ENCODE measurements at regions not wholly inside any gene's neighbourhood (a gene's known extent, or its start where the extent isn't known, plus 50 kb on each side); places are given as distances from the start of the nearest gene placed in this dataset.
"Not testable (repeated sequence)": the region's sequence is repeated elsewhere in the genome, so short reads cannot be mapped to it uniquely, and the experiment has no call there.

DNA sequence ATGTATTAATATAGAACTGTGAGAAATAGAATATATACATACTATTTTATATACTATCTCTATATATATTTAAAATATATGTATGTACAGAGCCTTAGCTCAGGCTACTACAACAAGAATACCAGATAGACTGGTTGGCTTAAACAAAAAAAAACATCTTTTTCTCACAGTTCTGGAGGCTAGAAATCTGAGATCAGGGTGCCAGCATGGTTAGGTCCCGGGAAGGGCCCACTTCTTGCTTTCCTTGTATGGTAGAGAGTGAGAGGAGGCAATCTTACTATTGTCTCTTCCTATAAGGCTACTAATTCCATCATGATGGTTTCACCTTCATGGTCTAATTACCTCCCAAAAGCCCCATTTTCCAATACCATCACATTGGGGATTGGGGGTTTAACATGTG is 613.0 kb downstream of the ZNF608 start:
- no peak for DNase-seq (ENCODE audit: low read depth in 2 of 2)

DNA sequence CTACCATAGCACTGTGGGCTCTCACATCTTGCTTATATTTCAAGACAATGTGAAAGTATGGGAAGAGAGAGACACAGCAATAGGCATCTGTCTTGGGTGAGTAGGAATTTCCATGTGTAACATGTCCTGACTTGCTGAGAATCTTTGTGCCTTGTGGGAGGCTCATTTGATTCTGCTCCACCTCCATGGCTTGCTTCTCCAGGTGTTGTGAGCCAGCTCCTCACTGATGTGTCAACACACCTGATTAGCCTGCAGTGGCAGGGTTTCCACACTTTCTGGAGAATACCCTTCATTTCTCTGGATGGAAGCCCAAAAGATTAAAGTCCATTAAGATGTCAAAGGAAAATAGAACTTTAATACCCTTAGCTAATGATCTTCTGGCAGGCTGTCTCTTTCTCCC is 613.6 kb downstream of the ZNF608 start:
- DNase-seq (ENCODE audit: low read depth in 2 of 2): no peak

DNA sequence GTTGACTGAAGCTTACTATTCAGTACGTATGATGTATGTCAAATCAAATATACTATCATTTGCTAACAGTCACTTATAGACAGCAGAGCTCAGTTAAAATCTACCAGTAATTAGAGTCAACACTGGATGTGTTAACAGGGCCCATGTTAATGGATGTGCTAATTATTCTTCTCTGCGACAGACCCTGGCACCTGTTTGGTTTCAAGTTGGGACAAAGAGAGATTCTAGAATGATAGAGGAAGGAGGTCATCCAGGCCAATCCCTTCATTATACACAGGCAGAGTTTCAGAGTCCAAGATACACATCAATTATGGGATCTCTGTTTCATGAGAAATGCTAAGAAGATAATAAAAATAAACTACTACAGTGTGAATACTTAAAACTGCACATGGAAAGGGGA is 615.0 kb downstream of the ZNF608 start:
- DNase-seq (ENCODE audit: low read depth in 2 of 2): no peak

DNA sequence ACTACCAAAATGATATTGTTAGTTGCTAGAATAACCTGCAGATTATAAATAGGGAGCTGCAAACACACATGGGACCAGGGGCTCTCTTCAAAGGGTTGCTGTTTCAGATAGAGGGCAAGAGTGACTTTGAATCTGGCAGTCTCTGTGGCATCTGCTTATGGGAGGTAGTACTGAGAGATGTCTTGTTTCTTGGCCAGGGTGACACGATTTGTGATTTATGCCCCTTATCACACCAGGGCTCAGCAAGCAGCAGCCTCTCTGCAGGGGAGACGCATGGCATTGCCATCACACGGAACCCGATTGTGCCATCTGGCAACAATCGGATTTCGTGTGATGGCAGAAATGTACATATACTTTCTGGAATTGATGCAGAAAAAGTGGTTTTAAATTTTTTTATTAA is 615.6 kb downstream of the ZNF608 start:
- no peak for DNase-seq (ENCODE audit: low read depth in 2 of 2)

DNA sequence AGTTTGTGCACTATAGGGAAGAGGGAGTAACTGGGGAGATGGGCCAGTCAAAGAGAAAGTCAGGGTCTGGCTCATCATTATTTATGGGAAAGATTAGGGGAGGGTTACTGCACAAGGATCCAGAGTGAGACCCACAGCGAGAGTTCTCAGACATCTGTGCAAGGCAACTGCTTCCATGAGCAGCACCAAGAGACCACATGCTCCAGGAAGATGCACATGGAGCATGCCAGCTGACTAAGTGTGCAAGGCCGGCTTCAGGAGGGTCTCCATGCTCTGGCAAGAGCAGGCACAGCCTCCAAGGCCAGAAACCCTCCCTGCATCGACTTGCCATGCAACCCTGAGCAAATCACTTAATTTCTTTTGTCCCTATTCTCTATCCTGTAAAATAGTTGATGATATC is 616.9 kb downstream of the CSNK1G3 start:
- DNase-seq (ENCODE audit: low read depth in 2 of 2): no peak

DNA sequence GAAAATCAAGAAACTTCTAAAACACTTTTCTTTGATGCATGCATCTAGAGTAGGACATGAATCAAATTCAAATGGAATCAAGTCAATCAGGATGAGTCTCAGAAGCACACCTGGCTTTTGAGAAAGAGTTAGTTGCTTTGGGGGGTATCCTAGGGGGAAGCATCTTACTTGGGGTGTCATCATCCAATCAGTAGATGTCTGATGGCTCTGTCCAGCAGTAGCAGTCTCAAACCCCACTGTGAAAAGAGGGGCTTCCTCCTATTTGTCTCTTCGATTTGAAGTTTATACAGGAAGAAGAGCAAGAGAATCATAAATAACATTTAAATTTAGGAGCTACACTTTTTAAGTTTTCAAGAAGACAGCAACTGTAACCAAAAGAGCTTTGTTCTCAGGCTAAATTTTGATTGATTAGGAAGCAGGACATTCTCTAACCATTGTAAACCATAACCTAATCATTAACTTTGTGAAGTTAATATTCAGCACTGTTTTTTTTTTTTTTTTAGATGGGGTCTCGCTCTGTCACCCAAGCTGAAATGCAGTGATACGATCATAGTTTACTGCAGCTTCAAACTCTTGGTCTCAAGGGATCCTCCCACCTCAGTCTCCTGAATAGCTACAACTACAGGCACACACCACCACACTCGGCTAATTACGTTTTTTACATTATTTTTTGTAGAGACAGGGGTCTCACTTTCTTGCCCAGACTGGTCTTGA is 614.7 kb downstream of the CSNK1G3 start:
- no peak for DNase-seq (ENCODE audit: low read depth in 2 of 2)

DNA sequence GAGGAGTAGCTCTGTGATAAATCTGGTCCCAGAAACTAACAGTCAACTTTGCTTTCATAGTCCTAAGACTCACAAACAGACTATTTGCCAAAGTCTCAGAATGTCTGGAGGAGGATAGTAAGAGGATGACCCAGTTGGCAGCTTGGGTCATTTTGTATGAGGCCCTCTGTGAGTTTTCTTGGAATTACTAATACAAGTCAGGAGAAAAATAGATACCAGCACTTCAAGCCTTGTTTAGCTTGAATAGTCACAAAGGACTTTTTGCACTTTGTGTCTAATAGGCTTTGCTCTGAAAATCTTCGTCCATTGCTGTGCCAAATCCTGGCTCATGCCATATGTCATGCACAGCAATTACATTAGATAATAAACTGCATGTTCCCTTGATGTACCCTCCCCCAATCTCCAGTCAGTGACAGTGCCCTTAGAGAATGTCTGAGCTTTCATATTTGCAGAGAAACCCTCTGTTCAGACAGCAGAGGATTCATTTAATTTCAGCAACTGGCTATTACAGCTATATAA is 612.8 kb downstream of the CSNK1G3 start:
- DNase-seq (ENCODE audit: low read depth in 2 of 2): no peak

DNA sequence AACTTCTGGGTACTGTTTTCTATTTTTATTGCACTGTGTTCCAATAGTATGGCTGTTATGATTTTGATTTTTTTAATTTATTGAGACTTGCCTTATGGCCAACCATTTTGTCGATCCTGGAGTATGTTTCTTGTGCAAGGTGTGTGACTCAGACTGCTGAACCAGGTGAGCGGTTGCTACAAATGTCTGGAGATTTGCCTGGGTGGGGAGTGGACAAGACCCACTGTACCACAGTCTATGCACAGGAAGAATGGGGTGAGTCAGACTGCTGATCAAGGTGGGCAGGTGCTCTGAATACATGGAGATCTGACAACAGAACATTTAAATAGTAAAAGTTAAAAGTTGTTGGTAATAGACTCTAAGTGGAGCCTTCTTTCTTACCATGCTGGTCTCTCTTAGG is 609.2 kb downstream of the CSNK1G3 start:
- DNase-seq (ENCODE audit: low read depth in 2 of 2): no peak

DNA sequence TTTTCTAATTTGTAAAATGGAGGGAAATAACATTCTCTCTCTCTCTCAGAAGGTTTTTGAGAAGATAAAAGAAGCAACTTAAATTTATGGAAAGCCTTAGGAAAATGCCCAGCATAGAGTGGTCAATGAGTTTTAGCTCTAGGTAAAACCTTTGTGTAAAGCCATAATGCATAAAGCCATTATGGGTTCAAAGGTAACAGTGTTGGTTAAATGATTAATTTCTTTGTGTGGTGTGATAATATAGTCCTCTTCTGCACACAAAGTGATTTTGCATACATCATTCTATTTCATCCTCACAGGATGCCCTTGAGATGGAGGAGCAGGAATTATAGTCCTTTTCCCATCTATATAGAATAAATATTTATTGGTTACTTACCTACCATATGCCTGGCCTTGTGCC is 602.9 kb downstream of the CSNK1G3 start:
- no peak for DNase-seq (ENCODE audit: low read depth in 2 of 2)

DNA sequence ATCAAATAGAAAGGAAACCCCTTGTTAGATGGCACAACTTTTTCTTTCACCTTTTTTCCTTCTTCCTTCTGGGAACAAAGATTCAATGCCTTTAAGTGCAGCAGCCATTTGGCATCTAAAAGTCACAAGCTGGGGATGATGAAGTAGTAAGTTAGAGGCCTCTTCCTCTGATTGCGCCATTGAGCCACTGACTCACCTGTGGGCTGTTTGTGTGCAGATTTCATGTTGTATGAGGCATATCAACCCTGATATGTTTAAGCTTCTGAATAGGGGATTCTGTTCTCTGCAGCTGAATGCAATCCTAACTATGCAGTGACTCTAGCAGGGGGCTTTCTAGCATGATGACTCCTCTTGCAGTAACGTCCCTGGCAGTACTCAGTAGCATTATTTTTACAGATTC is 599.9 kb downstream of the CSNK1G3 start:
- DNase-seq (ENCODE audit: low read depth in 2 of 2): no peak

DNA sequence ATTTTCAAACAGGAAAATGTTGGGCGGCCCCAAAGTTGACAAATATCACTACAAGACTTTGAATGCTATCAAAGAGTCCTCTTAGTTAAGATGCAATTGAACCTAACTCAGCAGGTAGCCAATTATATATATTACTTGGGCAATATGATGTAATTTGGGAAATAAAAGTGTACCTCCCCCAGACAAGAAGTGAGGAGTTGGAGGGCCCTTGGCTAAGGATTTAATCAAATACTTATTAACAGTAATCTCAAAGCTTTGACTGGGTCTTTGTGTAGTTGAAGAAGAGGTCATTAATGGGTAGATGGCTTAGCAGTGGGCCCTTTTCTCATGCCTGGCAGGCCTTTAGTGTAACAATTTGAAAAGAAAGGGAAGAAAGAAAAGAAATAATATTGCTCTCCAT is 599.0 kb downstream of the CSNK1G3 start:
- DNase-seq (ENCODE audit: low read depth in 2 of 2): no peak

DNA sequence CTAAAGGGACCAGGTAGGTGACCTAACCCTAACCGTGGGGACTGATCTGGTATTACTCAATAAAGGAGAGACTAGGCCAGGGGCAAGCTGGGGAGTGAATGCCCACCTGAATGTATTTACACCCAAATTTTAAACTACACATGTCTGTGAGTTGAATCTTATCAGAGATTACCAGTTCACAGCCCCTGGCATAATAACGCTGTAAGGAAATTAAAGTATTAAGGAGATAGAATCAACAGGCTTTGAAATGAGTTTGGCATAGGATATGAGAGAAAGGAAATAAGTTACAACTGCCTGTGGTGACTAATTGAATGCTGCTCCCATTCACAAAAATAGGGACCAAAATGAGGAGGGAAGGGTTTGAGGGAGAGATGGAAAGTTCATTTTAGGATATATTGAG is 593.3 kb downstream of the CSNK1G3 start:
- DNase-seq (ENCODE audit: low read depth in 2 of 2): no peak

DNA sequence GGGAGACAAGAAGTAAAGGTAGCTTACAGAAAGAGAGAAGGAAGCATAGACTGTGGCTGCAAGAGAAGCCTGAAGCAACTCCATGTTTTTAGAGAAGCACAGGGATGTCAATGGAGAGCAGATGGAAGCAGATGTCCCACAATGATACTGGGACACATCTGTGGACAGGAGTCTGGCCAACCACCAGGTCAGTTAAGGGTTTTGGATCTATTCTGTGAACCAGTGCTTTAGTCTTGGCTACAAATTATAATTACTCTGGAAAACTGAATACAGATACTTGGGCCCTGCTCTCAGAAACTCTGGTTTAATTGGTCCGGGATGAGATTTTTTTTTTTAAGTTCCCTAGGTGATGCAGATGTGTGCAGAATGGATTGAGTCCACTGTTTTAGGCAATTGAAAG is 592.8 kb downstream of the CSNK1G3 start:
- DNase-seq (ENCODE audit: low read depth in 2 of 2): no peak

DNA sequence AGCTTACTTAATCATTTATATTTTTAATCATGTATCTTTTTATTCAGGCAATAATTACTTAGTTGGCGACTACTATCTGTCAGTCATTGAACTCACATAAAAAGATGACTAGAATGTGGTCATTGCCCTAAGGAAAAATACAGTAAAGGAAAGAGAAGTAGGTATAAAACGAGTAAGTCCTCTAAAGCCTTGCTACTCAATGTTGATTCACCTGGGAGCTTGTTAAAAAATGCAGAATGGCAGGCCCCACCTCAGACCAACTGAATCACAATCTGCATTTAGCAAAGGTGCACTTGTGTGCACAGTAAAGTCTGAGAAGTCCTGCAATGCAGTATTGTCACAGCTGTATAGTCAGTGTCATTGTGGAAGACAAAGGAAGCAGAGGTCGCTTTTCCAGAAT is 592.4 kb downstream of the CSNK1G3 start:
- no peak for DNase-seq (ENCODE audit: low read depth in 2 of 2)

DNA sequence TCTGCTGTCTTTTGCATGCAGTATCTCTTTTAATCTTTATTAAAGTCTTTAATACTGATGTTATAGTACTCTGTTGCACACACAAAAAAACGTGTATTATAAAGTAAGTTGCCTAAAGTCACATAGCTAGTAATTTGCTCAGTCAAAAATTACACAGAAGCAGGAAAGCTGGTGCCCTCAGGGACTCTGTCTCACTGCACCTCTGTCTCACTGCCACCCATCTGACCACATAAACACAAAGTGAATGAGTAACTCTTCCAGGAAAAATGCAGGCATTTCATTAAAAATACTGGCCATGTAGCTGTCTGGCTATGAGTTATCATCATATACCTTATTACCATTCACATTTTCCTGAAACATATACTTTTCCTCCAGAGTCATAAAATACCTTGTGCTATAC is 591.7 kb downstream of the CSNK1G3 start:
- DNase-seq (ENCODE audit: low read depth in 2 of 2): no peak

DNA sequence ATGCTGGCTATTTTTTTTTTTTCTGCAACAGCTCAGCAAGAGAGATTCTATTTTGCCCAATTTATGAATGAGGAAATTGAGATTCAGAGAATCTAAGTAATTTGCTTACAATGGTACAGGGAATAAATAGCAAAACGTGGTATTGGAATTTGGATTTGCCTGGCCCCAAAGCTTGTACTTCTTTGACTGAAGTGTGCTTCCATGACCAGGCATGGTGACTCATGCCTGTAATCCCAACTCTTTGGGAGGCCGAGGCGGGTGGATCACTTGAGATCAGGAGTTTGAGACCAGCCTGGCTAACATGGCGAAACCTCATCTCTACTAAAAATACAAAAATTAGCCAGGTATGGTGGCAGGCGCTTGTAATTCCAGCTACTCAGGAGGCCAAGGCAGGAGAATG is 591.1 kb downstream of the CSNK1G3 start:
- not testable (repeated sequence) for DNase-seq (ENCODE audit: low read depth in 2 of 2)

DNA sequence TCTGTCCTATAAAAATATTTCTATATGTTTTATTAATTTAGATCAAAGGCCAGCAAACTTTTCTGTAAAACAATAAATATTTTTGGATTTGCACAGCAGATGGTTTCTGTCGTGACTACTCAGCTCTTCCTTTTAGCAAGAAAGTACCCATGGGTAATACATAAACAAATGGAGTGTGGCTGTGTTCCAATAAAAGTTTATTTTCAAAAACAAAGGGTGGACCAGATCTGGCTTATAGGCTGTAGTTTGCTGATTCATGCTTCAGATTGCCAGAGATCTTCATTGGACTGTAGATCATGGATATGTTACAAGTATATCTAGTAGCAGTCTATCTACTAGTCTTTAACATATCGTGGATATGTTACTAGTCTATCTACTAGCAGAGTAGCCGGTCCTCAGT is 590.5 kb downstream of the CSNK1G3 start:
- DNase-seq (ENCODE audit: low read depth in 2 of 2): peak in 1 of 2 donors; percentile 15

DNA sequence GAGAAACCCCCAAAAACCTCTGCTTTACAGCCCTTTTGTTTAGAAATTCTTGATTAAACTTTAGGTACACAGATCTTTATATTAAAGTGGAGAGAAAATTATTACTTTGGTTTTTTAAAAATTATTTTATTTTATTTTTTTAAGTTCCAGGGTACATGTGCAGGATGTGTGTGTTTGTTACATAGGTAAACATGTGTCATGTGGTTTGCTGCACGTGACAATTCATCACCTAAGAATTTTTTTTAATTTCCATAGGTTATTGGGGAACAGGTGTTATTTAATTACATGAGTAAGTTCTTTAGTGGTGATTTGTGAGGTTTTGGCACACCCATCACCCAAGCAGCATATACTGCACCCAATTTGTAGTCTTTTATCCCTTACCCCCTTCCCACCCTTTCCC is 581.7 kb downstream of the CSNK1G3 start:
- DNase-seq (ENCODE audit: low read depth in 2 of 2): no peak

DNA sequence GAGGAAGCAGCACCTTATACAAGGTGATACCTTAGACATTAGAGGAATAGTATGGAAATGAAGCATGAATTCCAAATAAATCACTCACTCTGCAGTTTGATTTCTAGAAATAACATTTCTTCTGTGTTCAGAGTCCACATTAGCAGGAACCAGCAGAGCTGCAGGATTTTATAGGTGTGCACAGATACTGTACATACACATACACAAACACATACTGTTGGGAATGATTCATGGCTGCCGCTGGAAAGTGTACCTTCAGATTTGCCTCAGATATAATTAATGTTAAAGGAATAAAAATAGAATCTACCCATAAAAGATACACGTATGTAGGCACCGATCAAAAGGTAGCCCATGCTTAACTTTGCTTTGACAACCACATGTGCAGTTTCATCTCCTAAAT is 578.1 kb downstream of the CSNK1G3 start:
- DNase-seq (ENCODE audit: low read depth in 2 of 2): no peak

DNA sequence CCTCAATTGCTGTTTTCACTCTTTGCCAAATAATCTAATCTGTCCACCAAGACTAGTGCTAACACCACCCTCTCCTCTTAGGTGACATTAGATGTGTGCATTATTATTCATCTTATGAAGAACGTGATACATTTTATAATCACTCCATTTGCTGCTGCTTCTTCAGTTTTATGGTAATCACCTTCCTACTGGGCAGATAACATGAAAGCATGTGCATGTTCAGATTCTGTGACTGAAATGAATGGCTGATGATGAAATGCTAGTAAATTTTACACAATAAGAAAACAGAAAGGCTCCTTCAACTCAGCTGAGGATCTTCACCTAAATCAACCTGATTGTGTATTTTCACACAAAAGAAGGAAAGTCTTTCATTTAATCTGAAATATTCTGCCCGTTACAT is 577.6 kb downstream of the CSNK1G3 start:
- no peak for DNase-seq (ENCODE audit: low read depth in 2 of 2)

DNA sequence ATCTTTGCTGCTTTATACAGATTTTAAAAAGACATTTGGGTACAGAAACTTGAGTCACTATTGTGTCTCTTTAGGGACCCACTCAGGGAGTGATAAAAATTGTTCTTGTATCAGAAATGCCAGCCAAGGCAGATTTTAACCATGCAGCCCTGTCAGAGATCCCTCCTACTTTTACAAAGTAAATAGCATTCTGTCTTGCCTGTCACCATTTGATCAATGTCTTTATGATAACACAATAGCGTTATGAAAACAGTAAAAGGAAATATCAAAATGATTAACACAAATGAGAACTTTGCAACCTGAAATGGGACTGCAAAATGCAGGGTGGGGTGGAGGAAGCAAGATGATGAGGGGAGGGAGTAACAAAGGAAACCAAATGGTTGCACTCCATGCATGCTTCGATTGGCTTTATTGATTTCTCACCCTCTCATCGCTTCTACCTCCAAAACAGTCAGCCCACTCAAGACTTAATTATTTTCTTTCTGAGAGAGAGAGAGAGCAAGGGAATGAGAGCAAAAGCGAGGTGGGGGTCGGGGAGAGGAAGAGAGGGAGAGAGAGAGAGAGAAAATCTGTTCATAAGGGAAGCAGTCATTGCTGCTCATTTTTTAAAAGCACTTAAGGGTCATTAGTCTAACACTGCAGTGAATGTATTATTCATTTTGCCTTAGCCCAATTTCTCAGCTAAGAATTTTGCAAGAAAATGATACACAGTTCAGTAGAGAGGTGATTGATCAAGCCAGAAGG is 576.5 kb downstream of the CSNK1G3 start:
- no peak for DNase-seq (ENCODE audit: low read depth in 2 of 2)

DNA sequence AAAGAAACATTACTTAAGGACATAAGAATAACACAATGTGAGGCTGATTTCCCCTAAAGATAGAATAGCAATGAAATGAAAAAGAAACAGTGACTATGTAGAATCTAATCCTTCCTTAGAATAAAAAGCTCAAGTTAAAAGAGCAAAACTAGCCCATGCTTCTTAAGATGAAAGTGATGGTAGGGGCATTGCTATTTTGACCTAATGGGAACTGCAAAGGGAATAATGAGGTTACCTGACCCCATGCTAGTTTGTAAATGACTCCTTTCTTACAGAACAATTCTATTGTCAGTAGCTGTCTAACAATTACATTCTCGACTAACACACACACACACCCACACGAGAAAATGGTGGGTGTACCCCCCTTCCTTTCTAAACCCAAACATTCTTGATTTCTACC is 575.8 kb downstream of the CSNK1G3 start:
- DNase-seq (ENCODE audit: low read depth in 2 of 2): no peak

DNA sequence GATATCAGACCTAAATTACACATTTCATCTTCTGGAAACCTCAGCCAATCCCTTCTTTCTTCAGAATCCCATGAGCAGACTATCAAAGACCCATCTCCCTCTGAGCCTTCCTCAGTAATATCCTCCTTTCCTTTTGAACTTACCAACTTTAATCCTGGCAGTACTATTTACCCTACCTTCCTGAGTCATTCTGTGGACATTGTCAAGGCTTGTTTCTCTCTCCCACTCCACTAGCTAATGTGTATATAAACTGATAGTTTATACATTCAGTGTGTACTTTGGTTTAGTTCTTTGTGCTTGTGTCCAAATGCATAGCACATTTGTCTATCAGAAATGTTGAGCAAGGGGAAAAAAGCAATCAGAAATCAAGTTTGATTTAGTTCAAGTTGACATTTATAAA is 568.3 kb downstream of the CSNK1G3 start:
- DNase-seq (ENCODE audit: low read depth in 2 of 2): no peak

Data from dermis microvascular lymphatic vessel endothelial cell (primary cell).